T47D (cell line): ENCODE measurements at regions not wholly inside any gene's neighbourhood (a gene's known extent, or its start where the extent isn't known, plus 50 kb on each side); places are given as distances from the start of the nearest gene placed in this dataset.

Source experiments
- DNase-seq, 2 experiments: peaks; one replicate each; pipeline versions ENCODE4 v3.0.0 to v3.0.0-alpha.2; 2011 to 2012; ENCODE audit warnings: low read depth in 1 of 2, low spot score in 1 of 2
- JUND ChIP-seq: IDR thresholded peaks from 2 replicates; pipeline ENCODE4 v1.6.1; 2012; ENCODE audit warnings: low read depth
- in situ Hi-C: cut with HindIII; loops from 2 replicates; pipeline ENCODE4 v1.10.0; 2016; ENCODE audit warnings: low sequenced_read_pairs, low pct_unique_long_range_greater_than_20kb

DNA sequence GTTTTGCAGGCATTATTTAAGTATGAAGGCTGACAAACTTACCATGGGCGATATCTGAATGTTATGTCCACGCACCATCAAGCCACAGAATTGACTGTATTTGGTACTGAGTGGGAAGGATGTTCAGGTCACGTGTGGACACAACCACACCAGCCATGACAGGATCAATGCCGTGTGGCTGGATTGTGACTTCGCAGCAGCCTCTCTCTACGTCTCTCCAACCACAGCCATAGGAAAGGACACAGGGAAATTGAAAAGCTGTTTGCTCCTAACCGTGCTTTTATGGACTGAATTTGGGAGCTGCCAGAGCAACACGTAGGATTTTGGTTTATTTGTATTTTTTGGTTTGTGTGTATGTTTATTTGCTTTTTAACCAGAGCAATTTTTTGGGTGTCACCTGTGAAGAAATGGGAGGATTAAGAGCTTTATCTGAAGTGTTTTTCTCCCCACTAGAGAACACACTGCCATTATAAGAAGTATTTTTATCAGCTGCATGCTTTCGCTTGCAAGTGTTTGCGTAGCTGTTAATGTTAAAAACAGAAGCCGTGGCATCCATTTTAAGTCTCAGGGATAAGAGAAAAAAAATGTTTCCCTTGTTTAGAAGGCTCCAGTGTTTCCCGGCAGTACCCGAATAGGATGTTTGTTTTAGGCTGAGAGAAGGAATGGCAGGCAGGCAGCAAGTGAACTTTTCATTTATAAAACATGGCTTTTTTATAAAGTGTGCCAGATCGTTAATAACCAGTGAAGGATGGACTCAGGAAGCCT is 401.1 kb upstream of the NFE2L3 start:
- no peak for TF ChIP-seq JUND
- DNase-seq, result no peak
- in situ Hi-C loops, result no loop called here

DNA sequence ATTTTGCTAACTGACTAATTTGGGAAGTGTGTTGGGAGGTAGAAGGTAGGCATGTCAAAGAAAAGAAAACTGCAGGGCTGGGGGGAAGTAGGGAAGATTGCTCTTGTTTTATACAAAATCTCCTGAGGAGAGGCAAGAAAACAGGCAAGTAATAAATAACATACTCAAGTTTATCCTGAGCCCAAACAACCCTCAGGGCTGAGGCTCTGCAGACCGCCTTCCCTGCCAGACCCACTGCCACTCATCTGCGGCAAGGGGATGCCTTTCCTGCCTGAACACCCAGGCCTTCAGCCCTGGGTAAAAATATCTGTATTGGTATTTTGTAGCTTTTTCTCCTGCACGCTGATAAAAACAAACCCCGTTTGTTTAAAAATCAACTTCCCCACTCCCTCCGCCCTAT is 399.8 kb upstream of the NFE2L3 start:
- in situ Hi-C loops, result no loop called here
- DNase-seq, result no peak
- no peak for TF ChIP-seq JUND

DNA sequence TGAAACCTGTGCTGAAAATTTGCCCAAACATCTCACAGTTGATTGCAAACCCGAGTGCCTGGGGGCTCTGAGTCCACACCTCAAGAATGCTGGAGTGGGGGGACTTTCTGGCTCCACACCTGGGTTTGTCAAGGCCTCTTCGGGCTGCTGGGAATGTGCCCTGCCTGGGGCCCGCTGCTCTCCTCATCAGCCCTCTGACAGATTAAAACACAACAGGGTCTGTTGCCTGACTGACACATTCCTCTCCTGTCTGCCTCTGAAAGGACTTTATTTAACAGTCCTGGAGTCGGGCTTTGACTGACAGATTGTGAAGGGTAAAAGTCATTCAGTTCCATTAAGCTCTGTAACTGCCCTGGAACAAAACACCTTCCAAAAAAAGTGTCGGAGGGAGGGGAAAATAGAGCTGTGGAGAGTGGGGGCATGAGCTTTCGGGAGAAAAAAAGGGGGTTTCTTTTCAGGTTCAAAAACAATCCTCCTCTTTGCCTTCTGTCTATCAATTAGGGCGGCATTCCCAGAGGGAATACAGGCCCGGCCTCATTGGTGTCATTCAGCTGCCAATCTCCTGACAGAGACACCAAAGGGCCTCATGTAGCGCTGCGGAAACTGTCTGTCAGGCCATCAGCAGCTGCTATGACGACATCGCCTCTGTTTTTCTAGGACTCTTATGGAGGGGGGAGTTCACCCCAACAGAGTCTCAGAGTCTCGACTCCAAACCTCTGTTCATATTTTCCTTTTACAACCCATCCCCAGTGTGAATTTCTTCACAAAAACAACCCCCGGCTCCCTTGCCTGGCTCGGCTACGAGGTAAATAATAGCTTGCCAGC is 398.8 kb upstream of the NFE2L3 start:
- no peak for DNase-seq
- TF ChIP-seq JUND, result no peak
- in situ Hi-C loops, result no loop called here

DNA sequence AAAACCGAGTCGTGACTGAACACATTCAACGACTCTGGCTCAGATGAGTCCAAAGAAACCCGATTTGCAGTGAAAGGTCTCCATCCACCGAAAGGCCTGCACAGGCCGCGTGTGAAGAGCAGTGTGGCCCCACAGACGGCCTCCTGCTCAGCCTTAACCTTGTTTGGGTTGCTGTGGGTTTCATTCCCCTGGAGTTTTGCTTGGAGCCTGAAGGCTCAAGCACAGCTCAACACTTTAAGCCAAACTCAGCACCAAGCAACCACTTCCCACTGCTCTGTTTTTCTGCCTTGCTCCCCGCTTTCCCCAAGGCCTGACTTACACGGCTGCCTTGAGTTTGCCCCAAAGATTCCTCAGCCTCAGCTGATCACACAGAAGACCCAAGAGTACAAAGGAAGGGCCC is 398.2 kb upstream of the NFE2L3 start:
- TF ChIP-seq JUND, result no peak
- in situ Hi-C loops, result no loop called here
- DNase-seq, result no peak

DNA sequence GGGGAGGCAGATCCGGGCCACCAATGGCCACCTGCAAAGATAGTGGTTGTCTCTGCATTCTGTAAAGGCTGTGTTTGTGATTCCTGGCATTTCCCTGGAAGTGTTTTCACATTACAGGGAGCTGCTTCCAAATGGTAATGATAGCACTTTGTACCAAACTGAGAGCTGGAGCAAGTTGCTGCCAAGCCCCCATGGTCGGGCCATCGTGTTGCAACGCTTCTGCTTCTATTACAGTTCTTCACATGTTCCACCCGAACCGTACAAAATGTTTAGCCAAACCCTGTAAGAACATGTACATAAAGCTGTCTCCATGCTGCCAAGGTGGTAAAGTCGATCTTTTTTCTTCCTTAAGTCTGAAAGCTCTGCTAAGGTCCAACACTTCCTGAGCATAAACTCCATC is 397.7 kb upstream of the NFE2L3 start:
- in situ Hi-C loops, result no loop called here
- no peak for DNase-seq
- TF ChIP-seq JUND, result no peak

DNA sequence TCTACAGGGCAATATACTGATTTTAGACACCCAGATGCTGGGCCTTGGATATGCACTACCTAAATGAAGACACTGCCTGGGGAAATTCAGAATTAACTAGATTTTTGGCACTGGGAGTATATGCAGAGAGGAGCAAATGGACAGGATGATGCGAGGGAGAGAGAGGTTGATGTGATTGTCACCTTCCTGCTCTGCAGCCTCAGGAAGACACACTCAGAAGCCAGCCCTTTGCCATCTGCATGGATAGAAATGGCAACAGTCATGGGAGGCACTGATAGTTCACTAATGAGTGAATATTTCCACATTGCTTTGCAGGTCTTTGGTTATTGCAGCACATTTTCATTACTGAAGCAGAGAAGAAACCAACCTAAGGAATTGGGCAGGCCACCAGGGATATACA is 397.2 kb upstream of the NFE2L3 start:
- no peak for DNase-seq
- no peak for TF ChIP-seq JUND
- in situ Hi-C loops, result no loop called here

DNA sequence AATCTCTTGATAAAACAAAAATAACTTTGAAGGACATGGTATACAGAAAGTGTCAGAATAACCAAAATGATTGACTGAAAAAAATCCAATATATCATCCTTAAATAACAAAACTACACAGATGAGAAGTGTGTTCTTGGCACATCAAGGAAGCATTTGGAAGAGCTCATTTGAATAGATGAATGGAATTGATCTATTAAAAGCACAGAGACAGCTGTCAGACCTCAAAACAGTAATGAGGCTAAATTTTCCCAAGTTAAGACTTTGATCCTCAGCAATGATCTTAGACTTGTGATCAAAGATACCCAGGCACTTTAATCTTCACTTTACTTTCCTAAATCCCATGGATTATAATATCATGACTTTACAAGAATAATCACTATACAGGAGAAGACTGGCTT is 395.4 kb upstream of the NFE2L3 start:
- TF ChIP-seq JUND, result no peak

DNA sequence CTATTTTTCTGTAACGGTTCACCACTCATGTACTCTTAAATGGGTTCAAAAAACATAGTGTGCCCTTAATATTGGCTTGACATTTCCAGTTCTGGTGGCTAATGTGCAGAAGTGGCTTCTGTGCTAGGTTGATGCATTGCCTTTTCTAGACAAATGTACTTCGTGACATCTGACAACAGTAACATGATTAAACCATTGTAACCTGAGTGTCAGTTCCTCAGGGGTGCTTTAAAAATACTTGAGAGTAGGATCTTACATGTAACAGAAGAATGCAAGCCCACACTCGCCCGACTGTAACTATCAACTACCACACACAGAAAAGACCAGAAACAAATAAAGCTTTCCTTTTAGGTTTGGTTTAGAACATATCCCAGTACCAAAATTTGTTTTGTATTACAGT is 393.4 kb upstream of the NFE2L3 start:
- TF ChIP-seq JUND, result no peak
- in situ Hi-C loops, result no loop called here
- DNase-seq, result no peak

More for the DNA sequence above, 395.4 kb upstream of the NFE2L3 start:
- DNase-seq, result no peak
- in situ Hi-C loops, result no loop called here

DNA sequence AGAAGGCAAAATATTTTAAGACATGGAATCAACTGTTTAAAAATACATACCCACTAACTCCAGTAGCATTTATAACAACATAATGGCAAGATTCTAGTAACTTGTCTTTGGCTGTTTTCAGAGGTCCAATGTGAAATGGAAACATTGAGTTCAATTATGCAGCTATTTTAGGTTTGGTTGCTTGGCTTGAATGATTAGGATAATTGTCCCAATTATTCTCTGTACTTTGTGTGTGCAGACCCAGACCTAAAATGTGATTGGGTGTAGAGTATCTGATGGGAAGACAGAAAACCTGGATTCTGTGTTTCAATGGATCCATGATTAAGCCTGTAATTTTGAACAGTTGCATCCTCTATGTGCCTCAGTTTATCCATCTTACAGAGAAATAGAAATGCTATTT is 392.7 kb upstream of the NFE2L3 start:
- no peak for DNase-seq
- no peak for TF ChIP-seq JUND
- in situ Hi-C loops, result no loop called here

DNA sequence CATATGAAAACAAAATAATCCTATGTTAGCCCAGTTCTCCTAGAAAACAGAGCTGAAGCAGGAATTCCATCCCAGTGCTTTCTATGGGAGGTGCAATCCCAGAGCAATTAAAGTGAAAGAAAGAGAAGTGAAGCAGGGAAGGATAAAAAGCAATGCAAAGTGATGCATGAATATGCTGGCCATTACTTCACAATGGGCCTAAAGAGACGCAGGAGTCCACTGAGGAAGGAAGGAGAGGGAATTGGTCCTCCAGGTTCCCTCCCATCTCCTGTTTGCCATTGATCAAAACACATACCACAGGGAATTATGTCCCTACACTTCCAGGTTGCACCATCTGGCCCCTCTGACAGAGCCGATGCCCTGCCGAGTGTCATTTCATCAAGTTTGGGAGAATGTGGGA is 392.2 kb upstream of the NFE2L3 start:
- in situ Hi-C loops, result no loop called here
- DNase-seq, result no peak
- no peak for TF ChIP-seq JUND

DNA sequence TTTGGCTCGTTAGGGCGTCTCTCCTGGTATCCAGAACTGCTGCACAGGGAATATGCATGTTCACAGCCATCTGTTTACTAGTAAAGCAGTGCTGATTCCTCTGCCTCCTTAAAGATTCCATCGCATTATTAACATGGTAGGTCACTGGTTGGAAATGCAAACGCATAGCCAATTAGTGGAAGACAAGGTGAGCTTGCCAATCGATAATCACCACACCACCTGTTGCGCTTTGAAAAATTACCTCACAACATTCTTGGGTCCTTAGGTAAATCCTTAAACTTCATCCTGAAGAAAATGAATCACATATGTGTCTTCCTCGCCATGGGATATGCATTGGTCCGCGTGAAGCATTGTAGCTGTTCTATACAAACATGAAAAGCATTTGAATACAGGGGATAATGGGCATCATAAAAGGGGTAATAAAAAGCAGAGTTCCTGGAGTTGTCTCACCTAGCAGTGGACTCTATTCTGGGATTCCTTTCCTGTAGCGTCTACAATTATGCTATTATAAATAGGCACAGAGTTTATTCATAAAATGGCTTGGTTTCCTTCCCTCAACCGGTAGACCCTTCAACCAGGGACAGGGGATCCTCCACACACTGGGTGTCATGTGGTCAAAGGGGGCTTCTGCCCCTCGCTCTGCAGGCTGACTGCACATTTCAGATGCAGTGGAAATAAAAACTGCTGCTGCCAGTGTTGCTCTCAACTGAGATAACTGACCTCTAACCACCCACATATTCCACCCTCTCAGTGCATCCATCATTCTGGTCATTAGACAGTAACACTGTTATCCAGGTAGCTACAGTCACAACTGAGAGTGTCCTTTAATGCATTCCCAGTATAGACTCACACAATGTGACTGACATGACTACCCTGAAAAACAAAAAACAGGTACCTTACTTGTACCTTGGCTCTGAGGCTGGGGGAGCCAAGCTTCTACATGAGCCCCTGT is 389.2 kb upstream of the NFE2L3 start:
- in situ Hi-C loops, result no loop called here
- DNase-seq, result no peak
- no peak for TF ChIP-seq JUND

DNA sequence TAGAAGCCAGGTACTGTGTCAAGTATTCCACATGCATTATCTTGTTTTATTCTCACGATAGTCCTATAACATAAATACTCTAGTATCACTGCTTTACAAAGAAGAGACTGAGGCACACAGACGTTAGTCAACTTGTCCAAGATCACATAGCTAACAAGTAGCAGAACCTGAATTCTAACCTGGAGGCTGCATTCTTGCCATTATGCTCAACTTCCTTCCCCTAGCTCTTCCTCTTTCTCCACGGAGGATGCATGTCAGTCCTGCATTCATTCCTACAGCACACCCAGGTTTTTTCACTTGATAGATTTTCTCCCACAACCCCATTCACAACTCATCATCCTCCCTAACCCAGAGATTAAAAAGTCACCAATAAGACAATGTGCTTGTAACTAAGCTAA is 388.5 kb upstream of the NFE2L3 start:
- DNase-seq, result no peak
- no peak for TF ChIP-seq JUND
- in situ Hi-C loops, result no loop called here

DNA sequence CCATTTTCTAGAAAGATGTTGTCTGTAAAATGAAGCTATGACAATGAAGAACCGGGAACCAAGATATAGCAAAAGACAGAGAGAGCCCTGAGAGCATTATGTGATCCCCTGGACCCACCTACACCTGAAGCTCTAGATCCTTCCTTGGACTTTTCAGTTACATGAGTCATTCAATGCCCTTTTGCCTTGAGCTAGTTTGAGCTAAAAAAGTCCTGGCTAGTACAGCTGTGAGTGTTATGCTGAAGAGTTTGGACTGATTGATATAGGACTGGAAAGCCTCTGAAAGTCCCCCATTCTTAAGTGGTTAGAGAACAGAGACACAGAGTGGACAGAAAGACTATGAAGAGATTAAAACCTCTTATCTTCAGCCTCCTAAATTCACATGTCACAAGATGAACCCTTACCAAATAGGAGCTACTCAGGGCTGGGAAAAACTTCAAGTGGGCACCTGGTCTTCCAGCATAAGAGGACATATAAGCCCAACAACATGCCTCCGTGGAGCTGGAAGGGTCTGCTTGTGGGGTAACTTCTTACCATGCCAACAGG is 386.8 kb upstream of the NFE2L3 start:
- no peak for TF ChIP-seq JUND
- no peak for DNase-seq
- in situ Hi-C loops, result no loop called here
